ENCODE measurements at regions not wholly inside any gene's neighbourhood (a gene's known extent, or its start where the extent isn't known, plus 50 kb on each side); places are given as distances from the start of the nearest gene placed in this dataset.

DNA sequence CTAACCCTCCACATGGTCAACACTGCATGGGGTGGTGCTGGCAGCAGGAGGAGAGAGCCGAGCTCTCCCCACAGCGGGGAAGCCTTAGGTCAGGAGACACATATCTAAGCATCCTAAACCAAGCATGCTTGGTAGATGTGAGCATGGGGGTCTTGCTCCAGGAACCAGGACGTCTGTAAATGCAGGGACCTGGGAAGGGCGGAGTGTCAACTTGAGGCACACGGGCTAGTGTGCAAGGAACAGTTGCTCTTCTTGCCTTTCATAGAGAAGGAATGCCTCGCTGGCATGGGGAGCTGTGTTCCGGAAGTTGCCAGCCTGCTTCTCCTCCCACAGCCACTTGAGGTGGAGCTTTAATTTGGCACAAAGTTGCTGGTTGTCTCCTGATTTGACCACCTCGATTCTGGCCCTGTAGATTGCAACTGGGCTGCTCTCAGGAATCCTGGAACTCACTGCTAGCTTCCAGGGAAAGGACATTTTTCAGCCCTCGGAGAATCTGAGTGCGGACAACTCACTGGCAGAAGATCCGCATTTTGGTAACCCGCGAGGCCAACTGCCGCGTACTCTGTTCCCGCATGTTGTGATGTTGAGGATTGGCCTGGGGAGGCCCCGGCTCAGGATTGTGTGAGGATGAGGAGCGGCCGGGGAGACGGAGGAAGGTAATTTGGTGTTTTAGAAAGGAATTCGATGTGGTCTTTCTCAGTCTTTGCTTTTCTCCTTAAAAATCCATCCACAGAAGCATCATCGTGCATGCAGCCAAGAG lies 370.3 kb upstream of the IRX1 start:
- TF ChIP-seq TFAP4 (CRISPR knock-in tag; IDR thresholded peaks at IDR 0.05; ENCODE audit: borderline replicate concordance) (no peak), HDAC8 (tag; IDR thresholded peaks at IDR 0.05) (no peak), CREB1 (IDR thresholded peaks at IDR 0.05) (no peak), CREB1 (CRISPR knock-in tag; IDR thresholded peaks at IDR 0.05) (no peak), SIN3A (IDR thresholded peaks at IDR 0.05; ENCODE audit: borderline replicate concordance in 2 of 2, control insufficient read depth in 1 of 2, low read depth in 2 of 2, low read length in 2 of 2) (no peak)
